ENCODE measurements at regions not wholly inside any gene's neighbourhood (a gene's known extent, or its start where the extent isn't known, plus 50 kb on each side); places are given as distances from the start of the nearest gene placed in this dataset.

- no peak overlapping the region for H3K4me3 ChIP-seq (ENCODE audit: low read depth, low read length)
- no peak for TF ChIP-seq CTCF (IDR thresholded peaks at IDR 0.05; ENCODE audit: low read depth, low read length, missing control alignments)
- no peak for DNase-seq (ENCODE audit: low read depth)
Measured at GRCh38 chr3:107953722-107954121, 137.1 kb downstream of the CD47 start.

GRCh38 chr3:107951126-107951525 lies 139.7 kb downstream of the CD47 start:
- no peak for DNase-seq (ENCODE audit: low read depth)
- H3K4me3 ChIP-seq (ENCODE audit: low read depth, low read length) = no peak overlapping the region
- no peak for TF ChIP-seq CTCF (IDR thresholded peaks at IDR 0.05; ENCODE audit: low read depth, low read length, missing control alignments)

GRCh38 chr3:107950417-107950816 lies 140.4 kb downstream of the CD47 start:
- no peak for TF ChIP-seq CTCF (IDR thresholded peaks at IDR 0.05; ENCODE audit: low read depth, low read length, missing control alignments)
- no peak overlapping the region for H3K4me3 ChIP-seq (ENCODE audit: low read depth, low read length)

GRCh38 chr3:107949394-107949970 lies 141.3 kb downstream of the CD47 start:
- DNase-seq (ENCODE audit: low read depth) = no peak
- no peak for TF ChIP-seq CTCF (IDR thresholded peaks at IDR 0.05; ENCODE audit: low read depth, low read length, missing control alignments)
- no peak overlapping the region for H3K4me3 ChIP-seq (ENCODE audit: low read depth, low read length)

More at GRCh38 chr3:107950417-107950816, 140.4 kb downstream of the CD47 start:
- DNase-seq (ENCODE audit: low read depth) = no peak

- no peak overlapping the region for H3K4me3 ChIP-seq (ENCODE audit: low read depth, low read length)
- TF ChIP-seq CTCF (IDR thresholded peaks at IDR 0.05; ENCODE audit: low read depth, low read length, missing control alignments) = no peak
- no peak for DNase-seq (ENCODE audit: low read depth)
Measured at GRCh38 chr3:107947203-107947602, 143.6 kb downstream of the CD47 start.

- H3K4me3 ChIP-seq (ENCODE audit: low read depth, low read length) = no peak overlapping the region
- TF ChIP-seq CTCF (IDR thresholded peaks at IDR 0.05; ENCODE audit: low read depth, low read length, missing control alignments) = no peak
- no peak for DNase-seq (ENCODE audit: low read depth)
Measured at GRCh38 chr3:107946700-107947099, 144.1 kb downstream of the CD47 start.

GRCh38 chr3:107945417-107946094 lies 145.3 kb downstream of the CD47 start:
- no peak overlapping the region for H3K4me3 ChIP-seq (ENCODE audit: low read depth, low read length)
- no peak for DNase-seq (ENCODE audit: low read depth)
- no peak for TF ChIP-seq CTCF (IDR thresholded peaks at IDR 0.05; ENCODE audit: low read depth, low read length, missing control alignments)

All from GM12864 (cell line).